HEK293T (cell line): ENCODE measurements at regions not wholly inside any gene's neighbourhood (a gene's known extent, or its start where the extent isn't known, plus 50 kb on each side); places are given as distances from the start of the nearest gene placed in this dataset.
"Not testable (repeated sequence)": the region's sequence is repeated elsewhere in the genome, so short reads cannot be mapped to it uniquely, and the experiment has no call there.

Source experiments
- CTCF ChIA-PET: fragments of 350-600 bp; formaldehyde crosslinking; extraction: SDS; loops from one replicate; lab custom pipeline; 2021; ENCODE audit warnings: antibody characterized with exemption, inconsistent platforms; lab: Yijun Ruan, JAX
- POLR2A ChIA-PET: fragments of 350-600 bp; formaldehyde crosslinking; extraction: SDS; loops from one replicate; lab custom pipeline; 2020; ENCODE audit warnings: antibody characterized with exemption, inconsistent platforms; lab: Yijun Ruan, JAX
- DNase-seq: peaks from one replicate; pipeline ENCODE4 v3.0.0; 2012; ENCODE audit warnings: mixed read lengths; ENCODE audit errors: extremely low spot score
- ARNT ChIP-seq: fragments of 450-650 bp; IDR thresholded peaks from 2 replicates; pipeline ENCODE4 v1.6.1; 2017; ENCODE audit warnings: mild to moderate bottlenecking
- BHLHE40 ChIP-seq: fragments of 450-650 bp; IDR thresholded peaks from 2 replicates; pipeline ENCODE4 v1.6.1; 2016; ENCODE audit warnings: mild to moderate bottlenecking, moderate library complexity, borderline replicate concordance
- CTBP1 ChIP-seq: fragments of 450-650 bp; IDR thresholded peaks from 2 replicates; pipeline ENCODE4 v1.6.1; 2016; ENCODE audit warnings: borderline replicate concordance
- ELF4 ChIP-seq: fragments of 450-650 bp; IDR thresholded peaks from 2 replicates; pipeline ENCODE4 v1.6.1; 2017; ENCODE audit warnings: antibody characterized with exemption
- FOXA1 ChIP-seq: fragments of 450-650 bp; IDR thresholded peaks from 2 replicates; pipeline ENCODE4 v1.6.1; 2016; ENCODE audit warnings: mild to moderate bottlenecking
- FOXK2 ChIP-seq: fragments of 450-650 bp; IDR thresholded peaks from 2 replicates; pipeline ENCODE4 v1.6.1; 2016; ENCODE audit warnings: mild to moderate bottlenecking
- FOXM1 ChIP-seq: fragments of 450-650 bp; IDR thresholded peaks from 2 replicates; pipeline ENCODE4 v1.6.1; 2017; ENCODE audit warnings: mild to moderate bottlenecking, borderline replicate concordance
- HDGF ChIP-seq: fragments of 450-650 bp; IDR thresholded peaks from 2 replicates; pipeline ENCODE4 v1.6.1; 2017; ENCODE audit warnings: antibody characterized with exemption, borderline replicate concordance
- L3MBTL2 ChIP-seq: fragments of 450-650 bp; conservative IDR thresholded peaks from 2 replicates; pipeline ENCODE4 v1.6.1; 2016; ENCODE audit warnings: mild to moderate bottlenecking
- LEF1 ChIP-seq: fragments of 450-650 bp; IDR thresholded peaks from 2 replicates; pipeline ENCODE4 v1.6.1; 2017; ENCODE audit warnings: mild to moderate bottlenecking, borderline replicate concordance
- NFRKB ChIP-seq: fragments of 450-650 bp; IDR thresholded peaks from 2 replicates; pipeline ENCODE4 v1.6.1; 2016; ENCODE audit warnings: mild to moderate bottlenecking, moderate library complexity
- PKNOX1 ChIP-seq: fragments of 450-650 bp; IDR thresholded peaks from 2 replicates; pipeline ENCODE4 v1.6.1; 2016
- SP1 ChIP-seq: fragments of 450-650 bp; IDR thresholded peaks from 2 replicates; pipeline ENCODE4 v1.6.1; 2017
- SUZ12 ChIP-seq: fragments of 450-650 bp; IDR thresholded peaks from 2 replicates; pipeline ENCODE4 v1.6.1; 2016; ENCODE audit warnings: mild to moderate bottlenecking
- TARDBP ChIP-seq: fragments of 450-650 bp; IDR thresholded peaks from 2 replicates; pipeline ENCODE4 v1.6.1; 2016
- ZNF384 ChIP-seq: fragments of 450-650 bp; IDR thresholded peaks from 2 replicates; pipeline ENCODE4 v1.6.1; 2016

DNA sequence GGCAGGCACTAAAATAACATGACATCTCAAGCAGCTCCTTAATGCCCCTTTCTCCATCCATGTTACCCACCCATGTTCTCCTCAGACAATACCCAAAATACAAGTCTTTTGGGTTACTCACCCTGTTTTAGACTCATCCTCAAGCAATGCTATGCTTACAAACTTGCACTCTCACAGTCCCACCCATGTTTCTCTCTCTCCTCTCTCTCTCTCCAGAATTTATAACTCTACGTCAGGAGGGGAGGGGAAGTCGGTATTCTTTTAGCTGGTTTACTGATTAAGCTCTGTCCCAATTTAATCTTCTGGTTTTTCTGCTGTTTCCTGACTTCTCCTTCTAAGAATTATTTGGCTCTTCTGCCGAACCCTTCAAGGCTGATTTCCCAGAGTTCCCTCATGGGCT, 98.0 kb upstream of the NR5A2 start:
- TF ChIP-seq TARDBP (no peak), ZNF384 (no peak), PKNOX1 (no peak), ELF4 (no peak), ARNT (no peak), FOXM1 (no peak), HDGF (no peak), SUZ12 (no peak), SP1 (no peak), NFRKB (no peak), LEF1 (no peak), FOXA1 (no peak), FOXK2 (no peak), L3MBTL2 (no peak), BHLHE40 (no peak), CTBP1 (no peak)
- DNase-seq: no peak
- ChIA-PET POLR2A (no interaction called here), CTCF (no interaction called here)

DNA sequence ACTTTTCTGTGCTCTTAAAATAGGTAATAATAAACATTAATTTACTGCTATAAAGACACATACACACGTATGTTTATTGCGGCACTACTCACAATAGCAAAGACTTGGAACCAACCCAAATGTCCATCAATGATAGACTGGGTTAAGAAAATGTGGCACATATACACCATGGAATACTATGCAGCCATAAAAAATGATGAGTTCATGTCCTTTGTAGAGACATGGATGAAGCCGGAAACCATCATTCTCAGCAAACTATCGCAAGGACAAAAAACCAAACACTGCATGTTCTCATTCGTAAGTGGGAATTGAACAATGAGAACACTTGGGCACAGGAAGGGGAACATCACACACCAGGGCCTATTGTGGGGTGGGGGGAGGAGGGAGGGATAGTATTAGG, 97.4 kb upstream of the NR5A2 start:
- DNase-seq, CTCF ChIA-PET, POLR2A ChIA-PET: not testable (repeated sequence)

DNA sequence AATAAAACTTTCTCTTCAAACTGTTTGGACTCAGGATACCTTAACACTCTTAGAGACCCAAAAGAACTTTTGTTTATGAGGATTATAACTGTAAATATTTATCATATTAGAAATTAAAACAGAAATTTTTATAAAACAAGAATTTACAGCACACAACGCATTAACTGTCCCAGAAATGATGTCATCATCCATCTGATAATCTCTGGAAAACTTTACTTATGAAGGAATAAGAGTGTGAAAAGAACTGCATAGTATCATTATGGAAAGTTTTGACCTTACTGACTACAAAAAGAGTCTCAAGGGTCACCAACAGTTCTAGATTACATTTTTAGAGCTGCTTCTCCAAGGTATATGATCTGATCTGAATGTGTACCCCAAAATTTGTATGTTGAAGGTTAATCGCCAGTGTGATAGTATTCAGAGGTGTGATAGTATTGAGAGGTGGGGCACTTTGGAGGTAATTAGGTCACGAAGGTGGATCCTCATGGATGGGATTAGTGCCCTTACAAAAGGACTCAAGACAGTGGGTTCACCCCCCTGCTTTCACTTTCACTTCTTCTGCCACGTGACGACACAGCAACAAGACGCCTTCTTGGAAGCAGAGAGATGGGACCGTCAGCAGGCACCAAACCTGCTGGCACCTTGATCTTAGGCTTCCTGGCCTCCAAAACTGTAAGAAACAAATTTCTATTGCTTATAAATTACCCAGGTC, 95.7 kb upstream of the NR5A2 start:
- ChIA-PET POLR2A (no interaction called here), CTCF (no interaction called here)
- DNase-seq: no peak
- TF ChIP-seq BHLHE40 (no peak), FOXA1 (no peak), SP1 (no peak), L3MBTL2 (no peak), FOXM1 (no peak), ELF4 (no peak), FOXK2 (no peak), ZNF384 (no peak), SUZ12 (no peak), CTBP1 (no peak), NFRKB (no peak), HDGF (no peak), PKNOX1 (no peak), ARNT (no peak), LEF1 (no peak), TARDBP (no peak)

- POLR2A ChIA-PET: no interaction called here
- TF ChIP-seq TARDBP (no peak), ARNT (no peak)
- CTCF ChIA-PET: no interaction called here
- no peak for DNase-seq
These were observed 95.0 kb upstream of the NR5A2 start for GRCh38 chr1:199932462-199932861.

DNA sequence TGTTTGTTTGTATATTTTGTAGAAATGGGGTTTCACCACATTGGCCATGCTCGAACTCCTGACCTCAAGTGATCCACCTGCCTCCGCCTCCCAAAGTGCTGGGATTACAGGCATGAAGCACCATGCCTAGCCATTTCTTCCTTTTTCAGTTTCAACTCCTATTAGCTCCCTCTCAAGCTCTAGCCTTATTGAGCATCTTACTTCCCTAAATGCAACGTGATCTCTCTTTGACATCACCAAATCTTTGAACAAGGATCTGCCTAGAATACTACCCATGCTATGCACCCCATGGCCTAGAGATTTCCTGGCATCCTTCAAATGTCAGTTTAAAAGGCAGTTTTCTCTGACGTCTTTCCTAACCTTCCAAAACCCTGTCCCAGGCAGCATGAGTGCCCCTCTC, 91.1 kb upstream of the NR5A2 start:
- CTCF ChIA-PET: no interaction called here
- TF ChIP-seq FOXA1 (no peak), CTBP1 (no peak), ZNF384 (no peak), SP1 (no peak), PKNOX1 (no peak), BHLHE40 (no peak), TARDBP (no peak), FOXK2 (no peak), FOXM1 (no peak)
- DNase-seq: no peak
- POLR2A ChIA-PET: no interaction called here

GRCh38 chr1:199937161-199937560, 90.3 kb upstream of the NR5A2 start:
- DNase-seq: no peak
- ChIA-PET CTCF (no interaction called here), POLR2A (no interaction called here)
- no peak for TF ChIP-seq BHLHE40
- TF ChIP-seq HDGF: no peak
- TF ChIP-seq SUZ12: no peak
- TF ChIP-seq LEF1: no peak
- no peak for TF ChIP-seq SP1
- TF ChIP-seq FOXM1: no peak
- TF ChIP-seq TARDBP: no peak
- no peak for TF ChIP-seq ZNF384
- TF ChIP-seq L3MBTL2: no peak
- no peak for TF ChIP-seq ELF4
- TF ChIP-seq ARNT: no peak
- no peak for TF ChIP-seq CTBP1
- TF ChIP-seq PKNOX1: no peak

DNA sequence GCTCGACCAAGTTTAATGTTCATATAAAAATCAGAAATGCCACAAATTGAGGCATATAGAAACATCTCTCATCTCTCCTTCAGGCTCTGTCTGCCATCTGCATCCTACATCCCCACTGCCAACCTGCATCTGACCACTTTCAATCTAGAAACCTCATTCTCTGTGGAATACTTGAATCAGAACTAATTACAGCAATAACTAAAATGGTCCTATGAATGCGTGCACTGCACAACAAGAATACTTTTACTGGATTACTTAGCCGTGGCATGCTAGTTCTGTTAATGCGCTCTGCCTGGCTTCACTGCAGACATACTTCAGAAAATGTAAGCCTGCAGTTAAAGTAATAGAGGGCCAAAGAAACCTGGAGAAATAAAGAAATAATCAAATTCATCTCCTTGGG, 89.8 kb upstream of the NR5A2 start:
- ChIA-PET CTCF (no interaction called here), POLR2A (no interaction called here)
- no peak for DNase-seq
- TF ChIP-seq FOXA1 (no peak), CTBP1 (no peak), TARDBP (no peak), SP1 (no peak), FOXK2 (no peak), ZNF384 (no peak), PKNOX1 (no peak), L3MBTL2 (no peak)
